Upper lobe of right lung (tissue), 1 donor: ENCODE measurements at regions not wholly inside any gene's neighbourhood (a gene's known extent, or its start where the extent isn't known, plus 50 kb on each side); places are given as distances from the start of the nearest gene placed in this dataset.

Source experiments
- ATAC-seq: fragments of 200-7000 bp; cut with Tn5 transposase; one replicate; pipeline ENCODE4 v1.9.1; 2020; ENCODE audit warnings: mild to moderate bottlenecking, moderate library complexity
- DNase-seq: peaks from one replicate; pipeline ENCODE4 v3.0.0-alpha.2; 2020
- H3K27ac ChIP-seq: fragments of 200-600 bp; one replicate; pipeline ENCODE4 v1.8.0; 2022
- H3K27me3 ChIP-seq: fragments of 200-600 bp; one replicate; pipeline ENCODE4 v1.8.0; 2022; ENCODE audit warnings: mild to moderate bottlenecking
- H3K36me3 ChIP-seq: fragments of 200-600 bp; one replicate; pipeline ENCODE4 v1.8.0; 2022
- H3K4me1 ChIP-seq: fragments of 200-600 bp; one replicate; pipeline ENCODE4 v1.8.0; 2022
- H3K4me3 ChIP-seq: fragments of 200-600 bp; one replicate; pipeline ENCODE4 v1.8.0; 2022; ENCODE audit warnings: mild to moderate bottlenecking
- H3K9me3 ChIP-seq: fragments of 200-600 bp; one replicate; pipeline ENCODE4 v1.8.0; 2022
- intact Hi-C: fragments of 100-400 bp; cut with DNase I; formaldehyde crosslinking; loops from one replicate; pipeline ENCODE4 v1.11.0; 2022
- TF ChIP-seq, protein P1 (sequence below): fragments of 200-600 bp; IDR thresholded peaks from one replicate; pipeline ENCODE4 v1.8.0; 2022; ENCODE audit warnings: antibody characterized with exemption
- donor health status: DM: no; HTN: yes; CAD: no; lungs with severe emphysema.

GRCh38 chr4:43732829-43733426, 715.7 kb downstream of the KCTD8 start:
- intact Hi-C loops, result no loop called here
- Histone ChIP-seq H3K4me3 (no peak overlapping the region), H3K9me3 (no peaks in the 10 kb centered on the region), H3K36me3 (no peaks in the 10 kb centered on the region), H3K4me1 (no peaks in the 10 kb centered on the region), H3K27ac (no peak overlapping the region), H3K27me3 (no peaks in the 10 kb centered on the region)
- DNase-seq (no peak), ATAC-seq (no peak)
- TF ChIP-seq, protein P1, sequence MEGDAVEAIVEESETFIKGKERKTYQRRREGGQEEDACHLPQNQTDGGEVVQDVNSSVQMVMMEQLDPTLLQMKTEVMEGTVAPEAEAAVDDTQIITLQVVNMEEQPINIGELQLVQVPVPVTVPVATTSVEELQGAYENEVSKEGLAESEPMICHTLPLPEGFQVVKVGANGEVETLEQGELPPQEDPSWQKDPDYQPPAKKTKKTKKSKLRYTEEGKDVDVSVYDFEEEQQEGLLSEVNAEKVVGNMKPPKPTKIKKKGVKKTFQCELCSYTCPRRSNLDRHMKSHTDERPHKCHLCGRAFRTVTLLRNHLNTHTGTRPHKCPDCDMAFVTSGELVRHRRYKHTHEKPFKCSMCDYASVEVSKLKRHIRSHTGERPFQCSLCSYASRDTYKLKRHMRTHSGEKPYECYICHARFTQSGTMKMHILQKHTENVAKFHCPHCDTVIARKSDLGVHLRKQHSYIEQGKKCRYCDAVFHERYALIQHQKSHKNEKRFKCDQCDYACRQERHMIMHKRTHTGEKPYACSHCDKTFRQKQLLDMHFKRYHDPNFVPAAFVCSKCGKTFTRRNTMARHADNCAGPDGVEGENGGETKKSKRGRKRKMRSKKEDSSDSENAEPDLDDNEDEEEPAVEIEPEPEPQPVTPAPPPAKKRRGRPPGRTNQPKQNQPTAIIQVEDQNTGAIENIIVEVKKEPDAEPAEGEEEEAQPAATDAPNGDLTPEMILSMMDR, result no peak

DNA sequence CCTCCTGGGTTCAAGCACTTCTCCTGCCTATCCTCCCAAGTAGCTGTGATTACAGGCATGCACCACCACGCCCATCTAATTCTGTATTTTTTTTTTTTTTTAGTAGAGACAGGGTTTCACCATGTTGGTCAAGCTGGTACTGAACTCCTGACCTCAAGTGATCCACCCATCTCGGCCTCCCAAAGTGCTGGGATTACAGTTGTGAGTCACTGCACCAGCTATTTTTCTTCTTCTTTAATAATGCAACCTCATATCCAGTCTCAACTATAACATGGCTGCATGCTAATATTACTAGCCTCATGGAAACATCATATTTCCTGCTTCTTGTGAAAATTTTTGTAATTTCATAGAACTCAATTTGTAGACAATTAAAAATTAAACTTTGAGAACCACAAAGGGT, 706.5 kb downstream of the KCTD8 start:
- intact Hi-C loops, result no loop called here
- no peak for DNase-seq
- TF ChIP-seq, protein P1, result no peak

DNA sequence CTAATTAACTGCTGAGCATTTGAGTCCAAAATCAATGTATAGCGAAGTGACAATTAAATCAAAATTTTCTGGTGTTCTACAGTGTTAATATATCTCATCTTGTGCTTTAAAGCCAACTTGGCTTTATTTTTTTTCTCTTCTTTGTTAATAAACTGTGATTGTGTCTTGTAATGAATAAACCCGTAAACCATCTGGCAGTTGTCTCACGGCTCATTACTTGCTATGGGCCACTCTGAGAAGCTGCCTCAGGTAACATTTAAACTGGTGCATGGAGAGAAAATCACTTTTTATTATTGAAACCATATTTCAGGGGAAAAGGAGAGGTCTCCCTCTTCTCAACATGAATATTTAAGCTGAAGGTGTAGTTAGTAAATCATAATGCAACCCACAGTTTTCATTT, 694.0 kb downstream of the KCTD8 start:
- intact Hi-C loops, result no loop called here

More for the DNA sequence above, 706.5 kb downstream of the KCTD8 start:
- Histone ChIP-seq H3K4me3 (no peak overlapping the region), H3K27ac (no peak overlapping the region), H3K36me3 (no peaks in the 10 kb centered on the region), H3K4me1 (no peaks in the 10 kb centered on the region), H3K27me3 (no peaks in the 10 kb centered on the region), H3K9me3 (no peaks in the 10 kb centered on the region)
- ATAC-seq, result no peak

DNA sequence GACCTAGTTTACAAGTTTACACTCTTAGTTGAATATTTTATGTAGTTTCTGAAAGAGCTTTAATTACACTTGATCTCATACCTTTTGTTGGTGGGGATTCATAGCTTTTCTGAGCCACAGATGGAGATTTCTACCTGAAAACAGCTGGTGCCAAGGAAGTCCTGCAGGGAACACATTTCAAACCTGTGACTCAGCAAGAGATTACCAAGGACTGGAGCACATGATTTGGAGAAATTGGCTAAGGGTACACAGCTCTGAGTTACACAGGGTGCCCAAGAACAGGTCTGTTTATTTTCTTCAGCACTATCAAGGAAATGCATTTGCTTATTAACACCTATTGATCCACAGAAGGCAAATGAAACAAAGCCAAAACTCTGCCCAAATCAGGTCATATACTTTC, 691.5 kb downstream of the KCTD8 start:
- Histone ChIP-seq H3K4me1 (no peaks in the 10 kb centered on the region), H3K36me3 (no peaks in the 10 kb centered on the region), H3K4me3 (no peak overlapping the region), H3K27ac (no peak overlapping the region), H3K9me3 (no peaks in the 10 kb centered on the region), H3K27me3 (no peaks in the 10 kb centered on the region)
- intact Hi-C loops, result no loop called here
- DNase-seq, result no peak
- TF ChIP-seq, protein P1, result no peak
- ATAC-seq, result peak; percentile 44

More for the DNA sequence above, 694.0 kb downstream of the KCTD8 start:
- no peaks in the 10 kb centered on the region for H3K27me3 ChIP-seq
- H3K4me1 ChIP-seq, result no peaks in the 10 kb centered on the region
- ATAC-seq, result no peak
- DNase-seq, result no peak
- H3K27ac ChIP-seq, result no peak overlapping the region
- H3K36me3 ChIP-seq, result no peaks in the 10 kb centered on the region
- H3K9me3 ChIP-seq, result no peaks in the 10 kb centered on the region
- TF ChIP-seq, protein P1, result no peak
- no peak overlapping the region for H3K4me3 ChIP-seq

DNA sequence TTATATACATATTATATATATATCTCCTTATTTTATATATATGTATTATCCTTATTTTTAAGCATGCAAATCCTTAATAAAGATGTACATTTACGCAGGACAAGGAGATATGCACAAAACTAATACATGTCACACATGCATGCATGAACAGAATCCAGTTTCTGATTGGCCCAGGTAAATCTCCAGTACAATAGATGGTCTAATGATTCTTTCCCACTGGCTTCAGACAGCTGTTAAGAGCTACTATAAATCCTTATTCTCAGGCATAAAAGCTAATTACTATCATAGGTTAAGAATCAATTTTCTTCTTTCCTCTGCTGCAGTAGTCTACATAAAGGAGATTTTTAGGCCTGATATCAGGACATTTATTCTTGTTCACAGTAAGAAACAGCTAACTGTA, 689.8 kb downstream of the KCTD8 start:
- ATAC-seq (no peak), DNase-seq (no peak)
- Histone ChIP-seq H3K4me1 (no peaks in the 10 kb centered on the region), H3K36me3 (no peaks in the 10 kb centered on the region), H3K27me3 (no peaks in the 10 kb centered on the region), H3K27ac (no peak overlapping the region), H3K4me3 (no peak overlapping the region), H3K9me3 (no peaks in the 10 kb centered on the region)
- intact Hi-C loops, result no loop called here
- TF ChIP-seq, protein P1, result no peak
